AG10803 (cell line): ENCODE measurements at regions not wholly inside any gene's neighbourhood (a gene's known extent, or its start where the extent isn't known, plus 50 kb on each side); places are given as distances from the start of the nearest gene placed in this dataset.
A peak's percentile ranks its signal among the peaks of the same experiment; 100 is the strongest.

ENCODE experiments used
- DNase-seq: peaks from one replicate; pipeline ENCODE4 v3.0.0; 2010; ENCODE audit warnings: low read depth
- H3K4me3 ChIP-seq: 2 replicates; pipeline ENCODE4 v1.5.1; 2011; ENCODE audit warnings: mild to moderate bottlenecking, low read length, control low read depth
- CTCF ChIP-seq: conservative IDR thresholded peaks from 2 replicates; pipeline ENCODE4 v1.5.1; 2011; ENCODE audit warnings: mild to moderate bottlenecking, low read length, control low read depth, inconsistent platforms

DNA sequence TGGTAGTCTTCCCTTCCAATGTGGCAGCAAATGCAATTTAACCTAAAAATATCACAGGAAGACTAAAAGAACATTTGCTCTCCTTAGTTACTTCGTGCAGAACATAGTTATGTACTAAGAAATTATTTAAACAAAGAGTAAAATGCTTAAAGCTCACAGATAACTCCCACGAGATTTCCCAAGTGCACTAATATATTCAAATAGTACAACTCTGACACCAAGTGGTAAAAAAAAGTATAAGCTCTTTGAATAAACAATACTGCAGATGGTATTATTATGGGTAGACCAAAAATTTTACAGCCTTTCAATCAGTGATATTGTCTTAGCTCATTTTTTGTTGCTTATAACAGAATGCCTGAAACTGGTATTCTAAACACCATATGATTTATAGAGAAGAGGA, 52.8 kb upstream of the FILIP1 start:
- TF ChIP-seq CTCF: peak; percentile 43
- H3K4me3 ChIP-seq: no peak overlapping the region
- peak; percentile 30 for DNase-seq

DNA sequence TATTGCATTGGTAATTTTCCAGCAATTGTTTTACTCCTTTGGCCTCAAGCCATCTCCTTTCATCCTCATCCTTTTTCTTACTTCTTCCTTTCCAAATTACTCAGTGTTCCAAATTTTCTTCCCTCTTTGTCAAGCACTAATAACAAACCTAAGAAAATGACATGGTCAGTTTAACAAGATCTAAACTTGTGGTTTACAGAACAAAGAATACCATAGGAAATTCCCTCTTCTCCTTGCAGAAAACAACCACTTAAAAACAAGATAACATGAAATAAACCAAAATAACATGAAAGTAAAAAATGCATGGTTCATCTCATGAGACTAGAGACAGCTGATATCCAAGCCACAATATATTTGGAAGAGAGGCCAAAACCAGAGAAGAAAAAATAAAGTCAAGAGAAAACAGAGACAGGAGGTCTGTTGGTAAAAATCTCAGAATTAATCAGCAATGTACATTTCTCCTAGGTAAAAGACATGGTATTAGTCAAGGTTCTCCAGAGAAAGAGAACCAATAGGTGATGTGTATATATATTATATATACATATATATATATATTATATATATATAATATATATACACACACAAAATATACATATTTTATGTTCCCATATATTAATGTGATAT, 51.0 kb upstream of the SENP6 start:
- no peak for DNase-seq
- TF ChIP-seq CTCF: no peak
- no peak overlapping the region for H3K4me3 ChIP-seq

DNA sequence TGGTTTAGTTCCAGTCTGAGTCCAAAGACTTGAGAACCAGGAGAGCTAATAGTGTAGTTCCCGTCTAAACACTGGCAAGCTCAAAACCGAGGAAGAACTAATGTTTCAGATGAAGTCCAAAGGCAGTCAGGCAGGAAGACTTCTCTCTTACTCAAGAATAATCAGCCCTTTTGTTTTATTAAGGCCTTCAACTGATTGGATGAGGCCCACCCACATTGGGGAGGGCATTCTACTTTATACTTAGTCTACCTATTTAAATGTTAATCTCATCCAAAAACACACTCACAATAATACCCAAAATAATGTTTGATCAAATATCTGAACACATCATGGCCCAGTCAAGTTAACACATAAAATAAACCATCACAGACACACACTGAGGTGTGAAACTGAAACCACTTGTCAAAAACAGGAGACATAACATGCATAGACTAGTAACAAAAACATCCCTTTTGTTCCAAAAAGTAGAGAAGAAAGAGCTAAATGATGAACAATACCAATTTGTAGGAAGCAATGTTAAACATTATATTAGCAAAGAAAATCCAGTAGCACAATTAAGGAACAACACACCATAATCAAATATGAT, 50.2 kb upstream of the SENP6 start:
- no peak for DNase-seq
- no peak for TF ChIP-seq CTCF
- no peak overlapping the region for H3K4me3 ChIP-seq
